Activated CD8-positive, alpha-beta memory T cell treated with anti-CD3 and anti-CD28 coated beads for 1 hour (primary cell): ENCODE measurements at regions not wholly inside any gene's neighbourhood (a gene's known extent, or its start where the extent isn't known, plus 50 kb on each side); places are given as distances from the start of the nearest gene placed in this dataset.
"Not testable (repeated sequence)": the region's sequence is repeated elsewhere in the genome, so short reads cannot be mapped to it uniquely, and the experiment has no call there.

Source experiments
- DNase-seq, 2 donors: peaks; one replicate each; pipeline ENCODE4 v3.0.0-alpha.2; 2020; ENCODE audit warnings: low read depth in 1 of 2; ENCODE audit errors: extremely low read depth in 1 of 2

DNA sequence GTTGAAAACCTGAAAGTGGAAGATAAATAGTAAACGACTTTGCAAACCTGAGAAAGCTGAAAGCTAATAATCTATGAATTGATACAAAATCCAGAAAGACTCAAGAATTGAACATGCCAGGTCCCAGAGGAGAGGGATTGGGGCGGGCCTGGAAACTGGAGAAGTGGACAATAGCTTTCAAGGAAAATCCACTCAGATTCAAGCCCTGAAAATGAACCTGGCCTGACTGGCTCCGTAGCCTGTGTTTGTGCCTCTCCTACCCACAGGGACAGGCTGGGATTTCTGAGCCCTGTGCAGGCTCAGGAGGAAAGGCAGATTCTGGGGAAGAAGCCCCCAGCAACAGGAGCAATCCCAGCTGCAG, 274.8 kb upstream of the HS6ST1 start:
- DNase-seq, result no peak

DNA sequence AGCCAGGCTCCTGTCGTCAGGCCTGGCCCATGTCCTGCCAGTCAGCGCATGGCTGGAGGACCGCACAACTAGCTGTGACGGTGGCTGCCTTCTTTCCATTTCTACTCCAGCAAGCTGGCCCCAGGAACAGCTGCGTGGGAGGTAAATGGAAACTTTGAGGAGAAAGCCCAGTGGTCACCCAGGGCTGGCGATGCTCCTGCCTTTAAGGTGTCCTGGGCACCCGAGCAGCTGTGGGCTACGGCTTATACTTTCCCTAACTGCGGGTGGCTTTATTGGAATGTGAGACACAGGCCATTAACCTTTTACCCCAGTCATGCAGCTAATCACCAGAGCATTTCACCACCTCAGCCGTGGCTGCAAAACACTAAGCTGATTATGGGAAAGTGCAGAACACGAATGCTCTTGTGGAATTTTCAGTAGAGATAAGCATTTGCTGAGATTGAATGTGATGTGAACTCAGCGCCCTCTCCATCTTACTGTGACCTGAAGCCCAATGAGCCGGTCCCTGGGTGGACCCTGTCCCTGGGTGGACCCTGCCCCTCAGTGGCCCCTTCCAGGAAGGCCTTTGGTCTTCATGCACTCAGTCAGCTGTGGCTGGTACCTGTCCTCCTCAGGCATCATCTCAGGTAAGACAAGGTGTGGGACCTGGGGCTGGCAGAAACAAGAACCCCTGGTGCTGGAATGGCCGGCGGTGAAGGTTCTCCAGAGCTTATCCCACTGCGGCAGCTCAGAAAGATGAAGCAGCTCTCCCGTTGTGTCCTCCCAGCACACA, 275.4 kb upstream of the HS6ST1 start:
- no peak for DNase-seq

DNA sequence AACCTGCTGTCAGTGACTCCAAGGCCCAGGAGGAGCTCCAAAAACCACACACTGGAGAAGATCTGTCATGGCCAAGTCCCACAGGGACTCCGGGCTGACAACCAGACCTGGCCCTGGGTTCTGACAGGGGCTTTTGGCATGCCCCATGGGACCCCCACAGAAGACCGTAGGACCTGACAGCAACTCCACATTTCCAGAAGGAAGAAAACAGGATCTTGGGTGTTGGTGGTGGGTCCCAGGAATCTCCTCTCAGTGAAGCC, 275.9 kb upstream of the HS6ST1 start:
- DNase-seq, result no peak

DNA sequence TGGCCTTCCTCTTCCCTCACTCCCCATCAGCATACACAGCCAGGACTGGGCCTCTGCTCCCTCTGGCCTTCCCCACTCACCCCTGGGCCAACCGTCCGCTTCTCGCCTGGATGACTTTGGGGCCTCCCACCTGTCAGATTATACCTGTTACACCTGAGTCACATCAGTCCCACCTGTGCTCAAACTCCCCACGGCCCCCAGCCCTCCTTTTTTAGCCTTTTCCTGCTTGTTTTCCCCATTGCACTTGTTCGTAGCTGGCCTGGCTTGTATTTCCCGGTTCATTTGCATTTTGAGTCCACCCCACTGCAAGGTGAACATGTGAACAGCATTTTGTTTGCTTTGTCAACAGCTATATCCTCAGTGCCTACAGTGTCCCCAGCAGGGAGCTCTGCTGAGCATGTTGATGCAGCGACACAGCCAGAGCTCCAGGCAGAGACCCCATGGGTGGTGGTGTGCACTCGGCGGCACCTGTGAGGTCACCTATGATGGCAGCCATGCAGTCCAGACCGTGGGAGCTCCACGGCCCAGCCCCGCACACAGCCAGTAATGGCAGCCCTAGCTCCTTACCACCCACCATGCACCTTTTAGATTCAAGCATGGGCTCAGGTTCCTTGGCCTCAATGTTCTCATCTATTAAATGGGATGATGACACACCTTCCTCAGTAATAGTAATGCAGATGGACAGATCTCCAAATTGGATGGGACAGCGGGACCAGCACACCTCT, 276.4 kb upstream of the HS6ST1 start:
- DNase-seq, result no peak

DNA sequence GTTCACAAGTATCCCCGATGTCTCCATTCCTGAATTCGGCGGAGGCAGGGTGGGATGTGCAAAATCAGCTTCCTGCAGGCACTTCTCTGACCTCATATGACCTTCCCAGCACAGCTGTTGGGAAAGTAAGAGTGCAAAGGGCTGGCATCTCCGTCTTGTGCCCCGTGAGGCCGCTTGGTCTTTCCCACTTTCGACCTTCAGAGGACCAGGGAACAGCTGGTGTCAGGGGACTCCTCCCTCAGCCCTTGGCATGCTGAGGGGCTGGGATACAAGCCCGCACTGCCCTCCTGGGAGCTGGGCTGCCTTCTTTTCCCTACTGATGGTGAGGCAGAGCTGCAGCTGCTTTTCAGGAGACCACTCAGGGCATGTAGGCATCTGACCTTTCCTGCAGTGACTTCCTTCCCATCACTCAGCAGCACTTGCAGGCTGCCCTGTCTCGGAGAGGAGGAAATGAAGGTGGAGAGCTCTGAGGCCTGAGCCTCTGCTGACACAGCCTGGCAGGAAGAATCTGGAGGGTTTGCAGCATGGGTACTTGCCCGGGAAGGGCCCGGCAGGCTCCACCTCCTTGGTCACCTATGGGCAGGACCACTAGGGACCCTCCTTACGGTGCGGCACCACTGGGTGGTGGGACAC, 277.2 kb upstream of the HS6ST1 start:
- DNase-seq, result no peak

DNA sequence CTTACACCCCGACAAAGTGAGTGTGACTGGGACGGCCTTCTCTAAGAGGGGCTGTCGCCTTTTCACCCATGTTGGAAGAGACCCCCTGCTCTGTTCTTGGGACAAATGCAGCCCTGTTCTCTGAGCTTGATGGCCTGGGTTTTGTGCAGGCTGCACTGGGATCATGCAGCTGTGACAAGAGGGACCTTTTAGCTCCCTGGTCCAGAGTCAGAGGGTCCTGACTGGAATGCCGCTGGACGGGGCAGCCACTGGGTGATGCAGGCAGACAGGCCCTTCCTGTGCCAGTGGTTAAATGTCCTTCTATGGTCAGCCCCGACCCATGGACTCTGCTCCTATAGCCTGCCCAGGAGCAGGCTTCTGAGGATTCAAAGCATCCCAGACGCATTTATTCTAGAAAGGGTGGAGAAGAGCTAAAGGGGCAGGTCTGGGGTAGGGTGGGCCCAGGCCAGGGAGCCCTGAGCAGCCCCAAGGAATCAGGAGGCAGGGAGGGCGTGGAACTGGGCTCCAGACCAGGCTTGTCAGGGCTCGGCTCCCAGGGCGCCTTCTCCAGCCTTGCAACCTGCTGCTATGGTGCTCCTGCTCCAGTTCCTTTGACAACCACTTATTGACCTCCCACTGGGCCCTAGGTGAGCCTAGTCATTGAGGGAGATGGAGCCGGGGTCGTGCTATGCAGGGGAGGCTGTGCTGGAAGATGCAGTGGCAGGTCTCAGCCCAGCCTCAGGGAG, 277.9 kb upstream of the HS6ST1 start:
- DNase-seq, result no peak

DNA sequence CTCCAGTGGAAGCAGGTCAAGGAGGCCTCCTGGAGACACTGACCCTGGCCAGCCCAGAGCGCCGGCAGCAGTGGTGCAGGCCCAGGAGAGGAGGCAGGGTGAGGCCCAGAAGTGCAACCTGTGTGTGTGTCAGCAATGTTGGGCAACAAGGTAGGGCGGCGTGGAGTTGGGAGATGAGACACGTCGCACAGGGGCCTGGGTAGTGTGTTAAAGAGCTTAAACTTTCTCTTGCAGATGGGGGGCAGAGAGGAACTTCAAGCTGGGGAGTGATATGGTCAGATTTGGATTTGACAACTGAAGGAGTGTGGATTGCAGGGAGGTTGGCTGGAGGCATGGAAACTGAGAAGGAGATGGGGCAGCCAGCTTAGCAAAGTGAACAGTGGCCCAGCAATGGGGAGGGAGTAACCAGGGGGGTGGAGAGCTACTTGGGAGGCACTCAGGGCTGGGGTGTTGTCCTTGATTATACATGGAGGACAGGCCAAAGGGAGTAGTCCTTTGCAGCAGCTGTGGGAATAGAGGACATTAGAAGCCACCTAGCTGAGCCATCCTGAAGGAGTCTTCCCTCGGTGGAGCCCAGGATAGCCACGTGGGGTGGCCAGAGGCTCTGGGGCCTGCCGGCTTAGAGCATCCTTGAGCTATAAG, 278.6 kb upstream of the HS6ST1 start:
- DNase-seq, result no peak

DNA sequence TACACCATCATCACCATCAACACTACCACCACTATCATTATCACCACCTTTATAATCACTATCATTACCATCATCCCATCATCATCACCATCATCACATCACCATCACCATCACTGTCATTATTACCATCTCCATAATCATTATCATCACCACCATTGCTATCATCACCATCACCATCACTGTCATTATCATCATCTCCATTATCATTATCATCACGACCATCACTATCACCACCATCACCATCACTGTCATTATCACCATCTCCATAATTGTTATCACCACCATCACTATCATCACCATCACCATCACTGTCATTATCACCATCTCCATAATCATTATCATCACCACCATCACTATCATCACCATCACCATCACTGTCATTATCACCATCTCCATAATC, 279.6 kb upstream of the HS6ST1 start:
- not testable (repeated sequence) for DNase-seq

DNA sequence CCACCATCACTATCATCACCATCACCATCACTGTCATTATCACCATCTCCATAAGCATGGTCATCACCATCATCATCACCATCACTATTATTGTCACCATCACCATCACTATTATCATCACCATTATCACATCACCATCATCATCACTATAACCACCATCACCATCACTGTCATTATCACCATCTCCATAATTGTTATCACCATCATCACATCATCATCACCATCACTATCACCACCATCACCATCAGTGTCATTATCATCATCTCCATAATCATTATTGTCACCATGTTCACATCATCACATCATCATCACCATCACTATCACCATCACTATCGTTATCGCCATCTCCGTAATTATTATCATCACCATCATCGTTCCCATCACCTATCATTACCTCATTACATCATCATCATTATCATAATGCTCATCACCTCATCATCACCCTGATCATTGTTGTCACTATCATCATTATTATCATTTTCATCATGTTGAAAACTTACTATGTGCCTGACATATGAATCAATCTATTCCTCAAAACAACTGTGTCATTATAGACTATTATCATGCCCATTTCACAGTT, 280.3 kb upstream of the HS6ST1 start:
- DNase-seq, result no peak

DNA sequence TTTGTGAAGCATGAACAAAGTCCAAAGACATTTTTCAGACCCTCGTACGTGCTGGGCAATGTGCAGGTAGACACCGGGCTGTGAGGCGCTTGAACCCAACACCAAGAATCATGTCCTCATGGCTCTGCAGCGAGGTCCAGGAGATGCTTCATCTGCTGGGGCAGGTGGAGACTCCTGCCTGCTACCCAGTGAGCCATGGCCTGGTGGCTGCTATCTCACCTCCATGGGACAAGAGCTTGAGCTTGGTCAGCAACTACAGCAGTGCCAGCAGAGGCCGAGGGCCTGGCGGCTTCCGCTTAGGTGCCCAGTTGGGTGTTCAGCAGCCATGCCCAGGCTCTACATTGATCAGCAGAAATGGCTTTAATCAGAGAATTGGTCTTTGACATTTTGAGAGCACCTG, 281.0 kb upstream of the HS6ST1 start:
- DNase-seq, result no peak

DNA sequence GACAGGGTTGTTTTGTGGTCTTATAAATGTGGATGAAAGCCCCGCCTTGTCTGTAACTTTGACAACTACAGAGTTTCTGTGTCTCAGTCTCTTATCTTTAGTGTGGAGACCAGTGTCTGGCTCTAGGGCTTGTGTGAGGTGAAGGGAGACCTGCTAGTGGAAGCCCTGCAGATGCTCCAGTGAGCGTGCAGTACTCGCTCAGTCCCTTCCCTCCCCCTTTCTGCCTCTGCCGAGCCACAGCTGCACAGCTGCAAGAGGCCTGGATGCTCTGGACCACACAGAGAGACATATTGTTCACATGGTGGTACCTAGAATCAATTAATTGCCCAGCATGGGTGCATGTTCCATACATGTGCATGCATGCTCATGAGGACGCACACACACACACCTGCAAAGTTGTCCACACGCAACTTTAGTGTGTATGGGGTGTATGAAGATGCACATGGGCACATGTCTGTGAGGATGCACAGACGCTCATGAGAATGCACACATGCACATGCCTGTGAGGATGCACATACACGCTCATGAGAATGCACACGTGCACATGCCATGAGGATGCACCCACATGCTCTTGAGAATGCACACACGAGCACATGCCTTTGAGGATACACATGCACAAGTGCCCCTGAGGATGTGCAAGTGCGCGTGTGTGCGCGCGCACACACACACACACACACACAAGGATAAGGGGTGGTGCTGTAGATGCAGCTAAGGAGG, 282.1 kb upstream of the HS6ST1 start:
- no peak for DNase-seq

DNA sequence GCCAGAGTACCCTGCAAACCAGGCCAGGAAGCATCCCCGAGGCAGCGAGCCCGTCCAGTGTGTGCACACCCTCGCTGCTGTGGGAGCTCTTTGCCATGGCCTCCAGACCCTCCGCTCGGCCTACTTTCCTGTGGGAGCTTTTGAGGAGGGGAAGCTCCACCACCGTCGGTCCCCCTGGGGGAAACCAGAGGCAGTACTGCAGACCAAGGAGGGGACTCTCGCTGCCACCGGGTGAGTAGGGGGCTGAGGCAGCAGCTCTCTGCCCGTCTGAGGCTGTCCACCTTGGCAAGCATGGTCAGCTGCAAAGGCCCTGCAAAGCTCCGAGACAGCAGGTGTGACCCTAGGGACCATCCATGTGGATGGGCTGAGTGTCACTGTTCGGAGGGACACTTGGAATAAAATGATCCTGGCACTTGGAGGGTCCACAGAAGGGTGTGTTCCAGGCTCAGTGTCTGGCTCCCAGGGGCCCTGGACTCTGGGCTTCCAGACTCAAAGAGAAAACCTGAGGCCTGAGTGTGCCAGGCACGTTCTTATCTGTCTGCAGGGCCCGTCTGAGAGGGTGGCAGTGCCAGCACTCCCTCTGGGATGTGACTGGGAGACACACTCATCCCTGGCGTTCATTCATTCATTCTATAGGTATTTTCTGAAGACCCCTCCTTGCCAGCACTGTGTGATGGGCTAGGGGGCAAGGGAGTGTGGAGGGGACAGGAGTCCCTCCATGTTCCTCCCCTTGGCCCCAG, 282.8 kb upstream of the HS6ST1 start:
- no peak for DNase-seq

DNA sequence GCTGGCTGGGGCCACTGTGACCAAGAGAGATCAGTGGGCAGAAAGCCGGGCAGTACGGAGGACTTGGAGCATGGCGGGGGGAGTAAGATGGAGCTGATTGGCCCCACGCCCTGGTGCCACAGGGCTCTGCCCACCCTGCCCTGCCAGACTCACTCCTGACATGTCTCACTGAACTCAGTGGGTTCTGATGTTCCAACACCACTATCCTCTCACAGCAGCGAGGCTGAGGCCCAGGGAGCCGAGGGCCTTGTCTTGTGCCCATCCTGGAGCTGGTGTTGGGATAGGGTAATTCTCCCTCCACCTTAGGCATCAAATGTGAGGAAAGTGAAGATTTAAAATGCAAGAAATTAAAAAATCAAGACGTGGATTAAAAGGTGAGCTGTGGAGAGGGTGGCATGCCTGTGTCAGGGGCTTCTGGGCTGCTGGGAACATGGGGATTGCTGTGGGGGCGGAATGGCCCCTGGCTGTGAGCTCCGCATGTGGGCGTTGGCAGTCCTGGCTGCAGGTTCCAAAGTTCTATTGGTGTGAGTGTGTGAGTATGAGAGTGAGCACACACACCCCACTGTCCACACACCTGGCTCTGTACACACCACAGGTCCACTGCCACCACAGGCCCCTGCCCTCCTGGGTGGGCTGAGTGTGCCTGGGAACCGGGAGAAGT, 283.5 kb upstream of the HS6ST1 start:
- DNase-seq, result no peak

DNA sequence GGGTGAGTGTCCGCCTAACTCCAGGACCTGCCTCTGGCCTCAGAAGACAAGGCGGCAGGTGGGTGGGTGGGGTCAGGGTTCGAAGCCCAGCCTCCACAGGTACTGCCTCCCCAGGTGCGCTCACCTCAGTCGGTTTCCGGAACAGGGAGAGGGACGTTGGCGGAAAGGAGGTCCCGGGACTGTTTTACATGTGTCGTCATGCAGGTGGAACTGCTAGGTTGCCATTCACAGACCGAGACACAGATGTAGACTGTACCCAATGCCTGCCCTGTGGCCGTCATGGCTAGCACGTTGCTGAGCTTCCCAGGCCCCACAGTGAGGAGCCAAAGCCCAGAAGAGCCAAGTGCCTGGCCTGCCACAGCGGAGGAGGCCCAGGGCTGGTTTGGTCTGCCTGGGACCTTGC, 284.0 kb upstream of the HS6ST1 start:
- no peak for DNase-seq

DNA sequence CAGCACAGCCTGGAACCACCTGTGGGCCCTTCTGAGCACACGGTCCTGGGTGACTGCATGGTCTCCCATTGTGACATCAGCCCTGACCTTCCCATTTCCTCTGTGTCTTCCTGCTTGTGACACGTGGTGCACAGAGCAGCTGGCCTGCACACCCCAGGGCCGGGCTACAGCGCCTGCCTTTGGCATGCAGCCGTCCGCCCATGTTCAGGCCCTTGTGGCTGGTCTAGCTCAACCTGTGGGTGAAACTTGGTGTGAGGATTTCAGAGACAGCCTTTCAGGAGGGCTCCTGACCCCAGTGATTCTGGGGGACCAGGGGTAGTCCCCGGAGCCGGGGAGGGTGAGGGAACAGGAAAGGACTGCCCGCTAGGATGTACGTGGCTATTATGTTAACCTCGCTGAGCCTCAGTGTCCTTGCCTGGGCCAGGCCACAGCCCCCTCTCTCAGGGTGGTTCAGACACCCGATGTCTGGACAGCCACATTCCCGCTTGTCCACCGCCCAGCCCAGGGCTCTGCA, 284.8 kb upstream of the HS6ST1 start:
- DNase-seq, result no peak

DNA sequence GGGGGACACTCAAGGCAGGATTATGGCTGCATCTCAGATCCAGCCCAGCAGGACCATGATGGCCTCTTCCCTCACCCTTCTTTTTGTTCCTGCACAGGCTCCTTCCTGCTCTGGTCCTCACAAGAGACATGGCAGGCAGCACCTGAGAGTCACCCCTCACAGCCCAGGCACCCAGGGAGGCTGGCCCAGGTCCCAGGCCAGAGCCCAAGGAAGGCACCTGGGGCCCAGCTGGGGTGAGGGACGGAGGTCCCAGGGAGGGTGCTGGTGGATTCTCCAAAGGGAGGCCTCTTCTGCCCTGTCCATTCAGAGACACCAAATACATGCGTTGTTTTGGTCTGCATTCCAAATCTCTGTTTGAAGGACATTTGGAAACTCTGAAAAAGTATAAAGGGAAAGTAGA, 285.4 kb upstream of the HS6ST1 start:
- DNase-seq, result no peak

DNA sequence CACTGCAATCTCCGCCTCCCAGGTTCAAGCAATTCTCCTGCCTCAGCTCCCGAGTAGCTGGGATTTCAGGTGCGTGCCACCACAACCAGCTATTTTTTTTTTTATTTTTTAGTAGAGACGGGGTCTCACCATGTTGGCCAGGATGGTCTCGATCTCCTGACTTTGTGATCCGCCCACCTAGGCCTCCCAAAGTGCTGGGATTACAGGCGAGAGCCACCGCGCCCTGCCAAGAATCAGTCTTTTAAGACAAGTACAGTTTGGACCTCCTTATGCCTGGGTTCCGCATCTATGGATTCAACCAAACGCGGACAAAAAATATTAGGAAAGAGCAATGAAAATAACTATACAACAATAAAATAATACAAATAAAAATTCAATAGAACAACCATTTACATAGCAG, 285.9 kb upstream of the HS6ST1 start:
- DNase-seq, result not testable (repeated sequence)

DNA sequence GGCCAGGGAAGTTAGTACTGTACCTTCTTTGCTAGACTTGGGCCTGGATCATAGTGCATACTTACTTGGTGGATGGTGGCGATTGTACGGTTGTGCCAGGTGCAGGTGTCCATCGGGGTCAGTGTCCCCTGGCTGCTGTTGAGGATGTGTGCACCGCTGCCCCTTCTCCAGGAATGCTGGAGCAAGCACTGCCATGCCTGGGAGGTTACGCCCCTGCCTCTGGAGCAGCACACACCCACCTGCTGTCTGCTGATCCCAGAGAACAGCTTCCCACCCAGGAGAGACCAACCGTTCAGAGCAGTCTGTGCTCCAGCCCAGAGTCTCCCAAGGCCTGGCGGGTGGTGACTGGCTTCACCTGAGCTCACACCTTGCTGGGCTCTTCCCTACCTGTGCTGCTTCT, 286.8 kb upstream of the HS6ST1 start:
- no peak for DNase-seq

DNA sequence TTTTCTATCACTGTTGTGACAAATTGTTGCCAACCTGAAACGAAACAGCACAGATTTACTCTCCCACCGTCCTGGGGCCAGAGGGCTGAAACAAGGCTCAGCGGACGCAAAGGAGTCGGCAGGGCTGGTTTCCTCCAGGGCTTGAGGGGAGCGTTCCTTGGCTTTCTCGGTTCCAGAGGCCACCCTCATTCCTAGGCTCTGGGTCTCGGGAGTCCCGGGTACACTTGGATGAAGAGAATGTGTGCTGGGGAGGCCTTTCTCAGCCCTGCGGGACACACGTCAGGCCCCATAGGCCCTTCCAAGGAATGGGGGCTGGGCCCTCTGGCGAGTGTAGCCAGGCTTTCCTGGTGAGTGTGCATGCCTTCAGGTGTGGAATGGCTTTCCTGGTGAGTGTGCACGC, 287.3 kb upstream of the HS6ST1 start:
- no peak for DNase-seq
